GM23338 (cell line): ENCODE measurements at regions not wholly inside any gene's neighbourhood (a gene's known extent, or its start where the extent isn't known, plus 50 kb on each side); places are given as distances from the start of the nearest gene placed in this dataset.

ENCODE experiments used
- EZH2 ChIP-seq: fragments of 200-600 bp; sonication (generic); IDR thresholded peaks from one replicate; pipeline ENCODE4 v1.8.0; 2017; ENCODE audit warnings: antibody characterized with exemption, mild to moderate bottlenecking, low read depth; ENCODE audit not compliant: unreplicated experiment
- EZH2phosphoT487 ChIP-seq: fragments of 200-600 bp; sonication (generic); IDR thresholded peaks from one replicate; pipeline ENCODE4 v1.8.1; 2018; ENCODE audit warnings: antibody characterized with exemption; ENCODE audit not compliant: unreplicated experiment
- POLR2AphosphoS5 ChIP-seq: IDR thresholded peaks from 2 replicates; pipeline ENCODE4 v1.6.1; 2016; ENCODE audit warnings: antibody characterized with exemption, low read depth
- TF ChIP-seq, protein P1 (sequence below), 2 experiments: fragments of 200-600 bp in 1 of 2; sonication (generic) in 1 of 2; conservative IDR thresholded peaks; 2 replicates each; pipeline versions ENCODE4 v1.5.1 to v1.6.1; 2016 to 2017; ENCODE audit warnings: antibody characterized with exemption in 2 of 2, low read depth in 2 of 2, mild to moderate bottlenecking in 2 of 2, moderate library complexity in 1 of 2

DNA sequence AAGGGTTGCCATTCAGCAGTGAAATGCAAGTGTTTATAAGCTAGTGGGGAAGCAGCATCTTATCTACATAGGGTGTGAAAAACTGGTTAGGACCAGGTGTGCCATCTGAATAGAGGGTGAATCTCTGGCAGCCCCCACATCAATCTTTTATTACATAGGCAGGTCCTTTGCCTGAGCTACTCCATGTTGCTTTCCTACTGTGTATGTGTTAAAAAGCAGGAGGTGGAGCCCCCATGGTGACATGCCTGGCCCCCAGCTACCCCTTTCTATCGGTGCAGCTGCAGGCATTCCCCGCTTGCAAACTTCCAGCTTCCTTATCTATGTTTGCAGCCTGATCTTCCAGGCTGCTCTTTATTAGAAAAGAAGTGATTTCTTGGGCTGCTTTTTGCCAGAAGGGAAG is 353.5 kb downstream of the SPATA31D1 start:
- TF ChIP-seq, protein P1, sequence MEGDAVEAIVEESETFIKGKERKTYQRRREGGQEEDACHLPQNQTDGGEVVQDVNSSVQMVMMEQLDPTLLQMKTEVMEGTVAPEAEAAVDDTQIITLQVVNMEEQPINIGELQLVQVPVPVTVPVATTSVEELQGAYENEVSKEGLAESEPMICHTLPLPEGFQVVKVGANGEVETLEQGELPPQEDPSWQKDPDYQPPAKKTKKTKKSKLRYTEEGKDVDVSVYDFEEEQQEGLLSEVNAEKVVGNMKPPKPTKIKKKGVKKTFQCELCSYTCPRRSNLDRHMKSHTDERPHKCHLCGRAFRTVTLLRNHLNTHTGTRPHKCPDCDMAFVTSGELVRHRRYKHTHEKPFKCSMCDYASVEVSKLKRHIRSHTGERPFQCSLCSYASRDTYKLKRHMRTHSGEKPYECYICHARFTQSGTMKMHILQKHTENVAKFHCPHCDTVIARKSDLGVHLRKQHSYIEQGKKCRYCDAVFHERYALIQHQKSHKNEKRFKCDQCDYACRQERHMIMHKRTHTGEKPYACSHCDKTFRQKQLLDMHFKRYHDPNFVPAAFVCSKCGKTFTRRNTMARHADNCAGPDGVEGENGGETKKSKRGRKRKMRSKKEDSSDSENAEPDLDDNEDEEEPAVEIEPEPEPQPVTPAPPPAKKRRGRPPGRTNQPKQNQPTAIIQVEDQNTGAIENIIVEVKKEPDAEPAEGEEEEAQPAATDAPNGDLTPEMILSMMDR (conservative IDR thresholded peaks at IDR 0.05; ENCODE audit: low read depth in 2 of 2) = no peak
- TF ChIP-seq POLR2AphosphoS5 (no peak), EZH2 (no peak), EZH2phosphoT487 (no peak)
